ENCODE measurements at regions not wholly inside any gene's neighbourhood (a gene's known extent, or its start where the extent isn't known, plus 50 kb on each side); places are given as distances from the start of the nearest gene placed in this dataset.

- Histone ChIP-seq H3K9ac (ENCODE audit: low read length) (no peak overlapping the region), H4K20me1 (ENCODE audit: low read depth, low read length) (no peaks in the 10 kb centered on the region), H3K4me2 (ENCODE audit: low read depth, low read length, poor library complexity, severe bottlenecking) (no peak overlapping the region), H2AFZ (ENCODE audit: low read depth, low read length, severe bottlenecking) (no peak overlapping the region), H3K27me3 (ENCODE audit: low read length) (no peaks in the 10 kb centered on the region), H3K79me2 (ENCODE audit: insufficient read depth, low read length) (no peaks in the 10 kb centered on the region), H3F3A (ENCODE audit: insufficient read depth) (no peaks in the 10 kb centered on the region), H3K36me3 (ENCODE audit: low read length) (no peaks in the 10 kb centered on the region), H3K9me3 (ENCODE audit: insufficient read depth, low read length) (no peaks in the 10 kb centered on the region), H3K4me3 (ENCODE audit: insufficient read depth, low read length, poor library complexity, severe bottlenecking) (no peak overlapping the region), H3K27ac (ENCODE audit: low read depth, low read length) (no peak overlapping the region), H3K9me2 (replicated peaks; ENCODE audit: insufficient read depth, low read length) (no peaks in the 10 kb centered on the region)
- TF ChIP-seq CTCF (IDR thresholded peaks at IDR 0.05; ENCODE audit: insufficient read depth, low read length, poor library complexity, severe bottlenecking): no peak
- TF ChIP-seq EZH2phosphoT487 (conservative IDR thresholded peaks at IDR 0.05; ENCODE audit: low read length): no peak
Measured at GRCh38 chr11:111012491-111012890, 233.0 kb upstream of the POU2AF2 start.

GRCh38 chr11:111011275-111011594 lies 234.3 kb upstream of the POU2AF2 start:
- H3K36me3 ChIP-seq (ENCODE audit: low read length): no peaks in the 10 kb centered on the region
- H3K4me3 ChIP-seq (ENCODE audit: insufficient read depth, low read length, poor library complexity, severe bottlenecking): no peak overlapping the region
- H3K9ac ChIP-seq (ENCODE audit: low read length): no peak overlapping the region
- no peaks in the 10 kb centered on the region for H3K79me2 ChIP-seq (ENCODE audit: insufficient read depth, low read length)
- no peaks in the 10 kb centered on the region for H3K27me3 ChIP-seq (ENCODE audit: low read length)
- no peaks in the 10 kb centered on the region for H3K9me3 ChIP-seq (ENCODE audit: insufficient read depth, low read length)
- H2AFZ ChIP-seq (ENCODE audit: low read depth, low read length, severe bottlenecking): no peak overlapping the region
- H3K4me2 ChIP-seq (ENCODE audit: low read depth, low read length, poor library complexity, severe bottlenecking): no peak overlapping the region
- no peaks in the 10 kb centered on the region for H4K20me1 ChIP-seq (ENCODE audit: low read depth, low read length)
- H3F3A ChIP-seq (ENCODE audit: insufficient read depth): no peaks in the 10 kb centered on the region
- H3K9me2 ChIP-seq (replicated peaks; ENCODE audit: insufficient read depth, low read length): no peaks in the 10 kb centered on the region
- no peak for TF ChIP-seq EZH2phosphoT487 (conservative IDR thresholded peaks at IDR 0.05; ENCODE audit: low read length)
- TF ChIP-seq CTCF (IDR thresholded peaks at IDR 0.05; ENCODE audit: insufficient read depth, low read length, poor library complexity, severe bottlenecking): no peak
- H3K27ac ChIP-seq (ENCODE audit: low read depth, low read length): no peak overlapping the region

GRCh38 chr11:111010391-111011274 lies 234.9 kb upstream of the POU2AF2 start:
- Histone ChIP-seq H2AFZ (ENCODE audit: low read depth, low read length, severe bottlenecking) (no peak overlapping the region), H3K9me2 (replicated peaks; ENCODE audit: insufficient read depth, low read length) (no peaks in the 10 kb centered on the region), H3K4me3 (ENCODE audit: insufficient read depth, low read length, poor library complexity, severe bottlenecking) (no peak overlapping the region), H3K9ac (ENCODE audit: low read length) (no peak overlapping the region), H3K36me3 (ENCODE audit: low read length) (no peaks in the 10 kb centered on the region), H4K20me1 (ENCODE audit: low read depth, low read length) (no peaks in the 10 kb centered on the region), H3K9me3 (ENCODE audit: insufficient read depth, low read length) (no peaks in the 10 kb centered on the region), H3F3A (ENCODE audit: insufficient read depth) (no peaks in the 10 kb centered on the region), H3K27me3 (ENCODE audit: low read length) (no peaks in the 10 kb centered on the region), H3K79me2 (ENCODE audit: insufficient read depth, low read length) (no peaks in the 10 kb centered on the region), H3K4me2 (ENCODE audit: low read depth, low read length, poor library complexity, severe bottlenecking) (no peak overlapping the region), H3K27ac (ENCODE audit: low read depth, low read length) (no peak overlapping the region)
- TF ChIP-seq CTCF (IDR thresholded peaks at IDR 0.05; ENCODE audit: insufficient read depth, low read length, poor library complexity, severe bottlenecking): no peak
- no peak for TF ChIP-seq EZH2phosphoT487 (conservative IDR thresholded peaks at IDR 0.05; ENCODE audit: low read length)
